NOMO-1 treated with dmso at 0.1 percent for 144 hours (cell line): ENCODE measurements at regions not wholly inside any gene's neighbourhood (a gene's known extent, or its start where the extent isn't known, plus 50 kb on each side); places are given as distances from the start of the nearest gene placed in this dataset.
"Not testable (repeated sequence)": the region's sequence is repeated elsewhere in the genome, so short reads cannot be mapped to it uniquely, and the experiment has no call there.

Experiments used
- DNase-seq: peaks from one replicate; lab custom pipeline; 2025; ENCODE audit not compliant: unreplicated experiment; lab: John Stamatoyannopoulos, UW

DNA sequence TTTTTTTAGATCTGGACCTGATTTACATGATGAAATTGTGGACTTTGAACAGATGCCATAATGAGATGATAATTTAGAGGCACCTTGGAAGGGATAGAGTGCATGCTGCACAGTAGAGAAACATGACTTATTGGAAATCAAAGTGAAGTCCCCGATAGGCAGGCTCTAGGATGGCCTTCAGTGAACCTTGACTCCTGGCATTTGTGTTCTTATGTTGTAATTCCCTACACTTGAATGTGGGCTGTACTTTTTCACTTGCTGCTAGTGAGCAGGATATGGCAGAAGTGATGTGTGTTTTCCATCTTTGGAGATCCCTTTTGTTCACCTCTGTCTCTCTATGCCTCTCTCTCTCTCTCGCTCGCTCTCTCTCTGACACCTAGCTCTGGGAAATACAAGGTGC is 1614.6 kb downstream of the PCDH9 start:
- DNase-seq = no peak

DNA sequence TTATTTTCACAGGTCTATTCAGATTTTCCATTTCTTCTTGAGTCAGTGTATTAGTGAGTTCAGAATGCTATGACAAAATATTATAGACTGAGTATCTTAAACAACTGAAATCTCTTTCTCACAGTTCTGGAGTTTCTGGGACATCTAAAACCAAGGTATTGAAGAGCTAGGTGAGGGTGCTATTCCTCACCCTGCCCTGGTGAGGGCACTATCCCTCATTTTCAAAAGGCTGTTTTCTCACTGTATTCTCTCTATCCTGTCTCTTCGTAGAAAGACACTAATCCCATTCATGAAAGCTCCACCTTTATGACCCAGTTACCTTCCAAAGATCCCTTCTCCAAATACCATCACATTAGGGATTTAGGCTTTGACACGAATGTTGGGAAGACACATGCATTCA is 1617.1 kb downstream of the PCDH9 start:
- no peak for DNase-seq

- no peak for DNase-seq
These were observed 1620.8 kb downstream of the PCDH9 start for GRCh38 chr13:65609350-65609749.

- no peak for DNase-seq
These were observed 1623.5 kb downstream of the PCDH9 start for GRCh38 chr13:65606622-65607021.

GRCh38 chr13:65605396-65605795 is 1624.7 kb downstream of the PCDH9 start:
- no peak for DNase-seq

DNA sequence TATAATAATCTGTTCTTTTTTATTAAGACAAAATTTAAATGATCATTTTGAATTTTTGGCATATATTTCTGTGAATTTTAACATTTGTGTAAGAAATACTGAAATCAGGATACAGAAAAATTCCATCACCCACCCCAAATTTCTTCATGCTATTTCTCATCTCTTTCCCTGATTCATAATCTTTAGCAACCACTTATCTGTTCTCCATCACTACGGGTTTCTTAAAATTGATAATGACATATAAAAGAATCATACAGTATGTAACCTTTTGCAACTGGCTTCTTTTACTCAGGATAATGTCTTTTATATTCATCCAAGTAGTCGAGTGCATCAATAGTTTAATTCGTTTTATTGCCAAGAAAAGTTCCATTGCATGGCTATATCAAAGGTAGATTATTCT is 1627.0 kb downstream of the PCDH9 start:
- no peak for DNase-seq

- no peak for DNase-seq
These were observed 1628.3 kb downstream of the PCDH9 start for GRCh38 chr13:65601855-65602254.

GRCh38 chr13:65600702-65601101 is 1629.4 kb downstream of the PCDH9 start:
- no peak for DNase-seq

DNA sequence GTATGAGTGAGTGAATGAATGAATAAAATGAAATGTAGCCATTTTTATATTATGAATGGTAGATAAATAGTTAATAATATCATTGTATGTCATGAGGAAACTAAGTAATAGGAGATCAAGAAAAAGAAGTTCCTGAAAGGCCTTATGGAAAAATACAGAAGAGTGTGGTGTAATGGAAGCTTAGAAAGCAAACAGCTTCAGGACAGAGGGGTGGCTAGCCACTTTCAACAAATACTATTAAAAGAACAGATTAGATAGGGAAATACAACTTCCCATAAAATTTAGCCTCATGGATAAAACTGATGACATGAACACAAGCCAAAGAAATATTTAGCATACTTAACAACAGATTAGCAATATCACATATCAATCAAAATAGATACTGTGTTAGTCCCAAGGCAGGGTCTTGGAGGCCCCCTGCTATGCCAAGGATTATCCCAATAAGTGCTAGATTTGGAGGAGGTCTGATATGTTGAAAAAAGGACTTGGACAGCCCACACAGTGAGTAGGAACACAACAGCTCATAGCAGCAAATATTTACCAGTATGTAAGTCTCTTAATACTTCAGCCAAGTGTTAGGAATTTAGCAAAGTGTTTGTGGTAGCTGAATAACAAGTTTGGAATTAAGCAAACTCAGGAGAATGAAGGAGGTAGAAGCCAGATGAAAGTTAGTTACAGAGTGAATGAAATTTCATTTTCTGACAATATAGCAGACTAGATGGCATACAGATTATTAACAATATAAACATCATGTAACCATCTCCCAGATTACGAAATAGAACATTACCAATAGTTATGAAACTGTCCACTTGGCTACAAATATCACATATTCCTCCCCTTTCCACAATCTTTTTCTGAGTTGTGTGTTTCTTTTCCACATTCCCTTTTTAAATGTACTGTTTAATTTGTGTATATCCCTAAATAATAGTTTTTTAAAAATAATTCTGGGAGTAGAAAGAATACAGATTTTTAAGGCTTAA is 1632.0 kb downstream of the PCDH9 start:
- no peak for DNase-seq

DNA sequence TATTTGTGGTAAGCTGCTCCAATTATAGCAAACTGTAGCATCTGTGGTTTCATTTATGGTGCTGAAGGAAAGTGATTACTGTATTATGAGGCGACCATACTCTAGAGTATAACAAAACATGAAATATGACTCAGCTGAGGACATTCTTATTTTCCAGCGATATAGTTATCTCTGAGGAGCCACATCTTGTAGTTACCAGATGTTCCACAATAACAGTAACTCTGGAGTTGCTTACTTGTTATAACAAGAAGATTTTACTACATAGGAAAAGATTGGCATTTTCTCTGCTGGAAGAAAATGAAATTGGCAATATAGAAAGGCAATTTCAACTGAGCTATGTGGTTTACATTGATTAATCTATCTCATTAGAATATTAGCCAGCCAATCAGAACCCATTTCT is 1634.2 kb downstream of the PCDH9 start:
- no peak for DNase-seq

DNA sequence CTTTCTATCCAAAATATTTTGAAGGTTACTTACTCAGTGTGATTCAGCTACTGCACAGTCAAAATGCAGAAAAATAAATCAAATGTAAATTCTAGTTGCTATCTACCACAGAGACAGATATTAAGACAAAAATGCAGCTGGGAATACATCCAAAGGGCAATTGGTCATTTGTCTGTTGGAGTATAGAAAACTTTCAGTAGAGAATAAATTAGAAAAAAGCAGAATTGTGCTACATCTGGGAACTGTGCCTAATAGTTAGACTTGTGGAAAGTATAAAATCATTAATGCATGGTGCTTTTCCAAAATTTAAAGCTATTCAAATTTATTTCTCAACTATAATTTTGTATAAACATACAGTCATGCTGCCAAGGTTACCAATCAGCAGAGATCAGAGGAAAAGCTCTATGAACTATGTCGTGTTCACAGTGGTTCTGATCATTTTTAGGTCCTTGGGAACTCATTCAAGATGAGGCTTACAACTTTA is 1635.8 kb downstream of the PCDH9 start:
- DNase-seq = no peak

DNA sequence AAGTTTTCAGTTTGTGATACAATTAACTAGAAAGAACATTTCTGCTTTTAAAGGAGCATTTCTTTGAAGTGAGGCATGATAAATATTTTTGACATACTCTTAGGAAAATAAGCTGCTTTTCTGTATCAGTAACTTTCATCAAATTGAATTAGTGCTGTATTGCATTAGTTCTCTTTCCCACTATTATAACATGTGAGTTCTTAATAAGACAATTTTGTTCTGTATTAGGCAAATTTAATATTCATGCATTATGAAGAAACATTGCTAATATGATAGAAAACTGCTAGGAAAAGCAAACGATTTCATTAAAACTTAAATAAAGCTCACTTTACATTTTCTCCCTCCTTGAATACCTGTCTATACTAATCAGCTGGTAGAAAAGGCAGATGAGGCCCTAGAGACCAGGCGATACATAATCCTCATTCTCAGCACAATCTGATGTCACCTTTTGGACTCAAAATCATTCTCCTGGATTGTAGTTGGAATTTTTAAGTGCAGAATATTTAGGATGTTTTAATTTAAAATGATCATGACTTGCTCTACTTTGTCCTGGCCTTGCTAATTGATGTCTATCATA is 1636.8 kb downstream of the PCDH9 start:
- no peak for DNase-seq

GRCh38 chr13:65592731-65593130 is 1637.4 kb downstream of the PCDH9 start:
- no peak for DNase-seq

- DNase-seq = no peak
These were observed 1644.8 kb downstream of the PCDH9 start for GRCh38 chr13:65585346-65585745.

DNA sequence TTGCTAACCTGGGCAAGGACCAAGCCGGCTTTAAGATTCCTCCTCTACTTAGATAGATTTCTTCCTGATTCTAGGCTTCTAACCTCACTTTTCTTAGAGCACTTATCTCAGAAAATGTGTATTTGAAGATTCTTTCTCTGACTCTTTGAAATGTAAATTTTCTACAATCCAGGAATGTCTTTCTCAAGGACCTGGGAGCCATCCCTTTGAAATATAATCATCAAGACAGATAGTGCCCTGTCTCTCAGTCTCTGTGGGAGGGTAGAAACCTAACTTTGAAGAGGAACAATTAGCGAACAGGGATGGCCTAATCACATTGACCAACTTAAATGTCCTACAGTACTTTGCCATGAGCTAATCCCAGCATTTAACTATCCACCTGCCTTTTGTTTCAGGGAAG is 1646.0 kb downstream of the PCDH9 start:
- DNase-seq = no peak

GRCh38 chr13:65582160-65582559 is 1648.0 kb downstream of the PCDH9 start:
- DNase-seq = no peak

DNA sequence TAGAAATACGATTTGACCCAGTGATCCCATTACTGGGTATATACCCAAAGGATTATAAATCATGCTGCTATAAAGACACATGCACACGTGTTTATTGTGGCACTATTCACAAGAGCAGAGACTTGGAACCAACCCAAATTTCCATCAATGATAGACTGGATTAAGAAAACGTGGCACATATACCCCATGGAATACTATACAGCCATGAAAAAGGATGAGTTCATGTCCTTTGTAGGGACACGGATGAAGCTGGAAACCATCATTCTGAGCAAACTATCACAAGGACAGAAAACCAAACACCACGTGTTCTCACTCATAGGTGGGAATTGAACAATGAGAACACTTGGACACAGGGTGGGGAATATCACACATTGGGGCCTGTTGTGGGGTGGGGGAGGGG is 1665.6 kb downstream of the PCDH9 start:
- not testable (repeated sequence) for DNase-seq

DNA sequence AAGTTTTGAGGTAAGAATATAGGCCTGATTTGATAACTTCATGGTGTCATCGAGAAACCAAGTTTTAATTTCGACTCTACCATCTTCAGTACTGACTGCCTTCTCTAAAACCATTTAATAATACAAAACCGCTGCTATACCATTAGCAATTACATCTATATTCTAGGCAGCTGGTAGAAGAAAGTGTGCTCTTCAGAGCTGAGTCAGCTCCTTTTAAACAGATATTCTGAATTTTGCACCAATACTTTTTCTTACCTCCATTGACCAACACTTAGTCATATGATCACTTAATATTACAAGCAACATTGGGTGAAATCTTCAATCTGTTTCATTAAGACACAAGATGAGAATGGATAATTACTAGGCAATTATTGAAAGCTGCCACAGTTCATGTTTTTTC is 1667.8 kb downstream of the PCDH9 start:
- DNase-seq = no peak

DNA sequence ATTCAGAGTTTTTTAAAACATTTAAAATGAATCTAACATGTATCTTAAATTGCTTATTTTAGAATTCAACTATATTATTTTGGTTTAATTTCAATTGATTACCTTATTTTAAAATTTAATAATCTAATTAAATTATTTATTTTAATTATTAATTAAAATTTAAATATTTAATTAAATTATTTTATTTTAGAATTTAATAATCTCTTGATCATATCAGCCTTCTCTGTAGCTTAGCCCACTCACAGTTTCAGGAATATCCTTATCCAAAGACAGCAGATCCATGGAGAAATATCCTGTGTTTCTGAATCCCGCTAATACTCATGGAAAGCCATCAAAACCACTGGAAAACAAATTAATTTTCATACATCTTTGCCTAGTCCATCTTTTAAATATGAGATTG is 1669.2 kb downstream of the PCDH9 start:
- no peak for DNase-seq

- DNase-seq = no peak
These were observed 1674.2 kb downstream of the PCDH9 start for GRCh38 chr13:65555962-65556361.

GRCh38 chr13:65553096-65553727 is 1676.9 kb downstream of the PCDH9 start:
- no peak for DNase-seq

DNA sequence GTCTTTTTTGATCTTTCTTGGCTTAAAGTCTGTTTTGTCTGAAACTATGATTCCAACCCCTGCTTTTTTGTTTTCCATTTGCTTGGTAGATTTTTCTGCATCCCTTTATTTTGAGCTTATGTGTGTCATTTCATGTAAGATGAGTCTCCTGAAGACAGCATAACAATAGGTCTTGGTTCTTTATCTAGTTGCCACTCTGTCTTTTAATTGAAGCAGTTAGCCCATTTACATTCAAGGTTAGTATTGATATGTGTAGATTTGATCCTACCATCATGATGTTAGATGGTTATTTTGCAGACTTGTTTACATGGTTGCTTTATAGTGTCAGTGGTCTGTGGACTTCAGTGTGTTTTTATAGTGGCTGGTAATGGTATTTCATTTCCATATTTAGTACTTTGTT is 1678.9 kb downstream of the PCDH9 start:
- no peak for DNase-seq
